Superior temporal gyrus (tissue), 1 donor: ENCODE measurements at regions not wholly inside any gene's neighbourhood (a gene's known extent, or its start where the extent isn't known, plus 50 kb on each side); places are given as distances from the start of the nearest gene placed in this dataset.

Experiments used
- DNase-seq: peaks from one replicate; pipeline ENCODE4 v3.0.0-alpha.2; 2016; ENCODE audit errors: extremely low spot score

- DNase-seq: no peak
Measured at GRCh38 chr9:81264516-81264915, 424.8 kb downstream of the TLE1 start.

- no peak for DNase-seq
Measured at GRCh38 chr9:81259896-81260295, 429.5 kb downstream of the TLE1 start.

- no peak for DNase-seq
Measured at GRCh38 chr9:81256368-81256767, 433.0 kb downstream of the TLE1 start.

- no peak for DNase-seq
Measured at GRCh38 chr9:81250606-81251005, 438.7 kb downstream of the TLE1 start.

DNA sequence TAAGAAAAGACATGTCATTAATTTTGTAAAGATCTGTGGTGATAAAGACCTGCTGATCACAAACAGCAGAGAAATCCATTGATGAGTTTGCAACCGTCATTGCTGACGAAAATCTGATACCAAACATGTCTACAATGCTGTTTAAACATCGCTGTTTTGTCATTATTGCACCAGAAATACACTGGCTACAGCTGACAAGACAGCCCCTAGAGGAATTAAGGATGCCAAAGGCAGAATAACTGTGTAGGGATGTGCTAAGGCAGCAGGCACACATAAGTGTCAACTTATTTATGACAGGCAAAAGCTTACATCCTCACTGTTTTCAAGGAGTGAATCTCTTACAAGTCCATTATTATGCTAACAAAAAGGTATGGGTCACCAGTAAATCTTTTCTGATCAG is 439.3 kb downstream of the TLE1 start:
- no peak for DNase-seq

DNA sequence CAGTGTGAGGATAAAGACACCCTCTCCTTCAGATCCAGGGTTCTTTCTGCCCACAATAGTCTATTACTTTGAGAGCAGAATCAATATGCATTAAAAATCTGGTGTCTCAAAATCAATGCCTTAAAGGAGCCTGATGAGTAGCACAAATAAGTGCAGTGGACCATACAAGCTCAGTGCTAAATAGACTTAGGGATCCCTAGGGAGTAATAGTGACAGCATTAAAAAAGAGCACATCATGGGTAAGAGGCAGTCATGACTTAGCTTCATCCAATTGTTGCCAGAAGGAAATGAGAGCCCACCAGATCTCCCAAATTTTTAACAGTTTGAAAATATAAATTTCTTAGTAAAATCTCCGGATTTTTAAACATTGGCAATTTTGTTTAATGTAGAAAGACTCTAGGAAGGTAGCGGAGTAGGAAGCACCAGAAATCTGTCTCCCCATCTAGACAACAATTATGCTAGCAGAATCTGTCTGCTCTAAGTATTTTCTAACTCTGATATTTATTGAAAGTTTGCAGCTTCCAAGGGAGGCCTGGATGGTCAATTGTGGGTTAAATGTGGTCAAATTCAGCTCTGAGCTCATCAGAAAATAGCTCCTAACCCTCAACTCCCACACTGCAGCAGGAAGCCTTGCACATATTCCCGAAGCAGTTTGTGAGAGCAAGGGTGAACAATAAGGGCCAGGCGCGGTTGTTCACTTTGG is 443.9 kb downstream of the TLE1 start:
- no peak for DNase-seq

DNA sequence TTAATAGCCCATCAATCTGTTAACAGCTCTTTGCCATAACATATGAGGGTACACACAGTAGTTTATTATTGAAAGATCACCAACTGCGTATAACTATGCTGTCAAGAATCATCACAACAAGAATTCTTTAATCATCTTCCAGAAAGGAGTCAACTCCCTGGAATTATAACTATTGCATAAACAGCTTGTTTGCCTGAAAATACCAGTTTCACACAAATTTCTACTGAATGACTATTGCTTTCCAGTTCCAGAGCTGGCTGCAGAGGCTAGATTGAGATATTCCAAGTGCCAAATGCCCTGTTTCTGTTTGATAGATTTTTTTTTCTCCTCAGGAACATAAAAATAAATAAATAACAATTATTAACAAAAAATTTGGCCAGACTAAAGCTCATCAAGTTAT is 444.7 kb downstream of the TLE1 start:
- no peak for DNase-seq

DNA sequence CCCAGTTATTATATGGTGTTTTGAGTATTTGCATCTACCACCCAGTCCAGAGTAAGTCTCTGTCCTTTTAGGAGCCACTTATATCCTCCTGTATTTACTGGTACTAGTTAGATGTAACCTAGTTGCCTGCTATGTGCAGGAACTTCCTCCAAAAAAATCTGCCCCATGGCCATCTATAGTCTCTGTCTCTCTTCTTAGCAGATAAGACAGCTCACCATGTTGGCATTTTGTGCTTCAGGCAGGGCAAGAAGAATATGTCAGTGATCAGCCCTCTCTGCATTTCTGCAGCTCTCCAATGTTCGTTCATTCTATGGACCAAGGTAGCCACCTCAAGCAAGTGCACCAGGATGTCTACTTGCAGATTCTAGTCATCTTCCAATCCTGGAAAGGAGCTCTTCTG is 446.5 kb downstream of the TLE1 start:
- DNase-seq: no peak

GRCh38 chr9:81239388-81239787 is 450.0 kb downstream of the TLE1 start:
- DNase-seq: no peak

- DNase-seq: no peak
Measured at GRCh38 chr9:81237565-81238231, 451.6 kb downstream of the TLE1 start.

- no peak for DNase-seq
Measured at GRCh38 chr9:81234924-81235610, 454.3 kb downstream of the TLE1 start.

DNA sequence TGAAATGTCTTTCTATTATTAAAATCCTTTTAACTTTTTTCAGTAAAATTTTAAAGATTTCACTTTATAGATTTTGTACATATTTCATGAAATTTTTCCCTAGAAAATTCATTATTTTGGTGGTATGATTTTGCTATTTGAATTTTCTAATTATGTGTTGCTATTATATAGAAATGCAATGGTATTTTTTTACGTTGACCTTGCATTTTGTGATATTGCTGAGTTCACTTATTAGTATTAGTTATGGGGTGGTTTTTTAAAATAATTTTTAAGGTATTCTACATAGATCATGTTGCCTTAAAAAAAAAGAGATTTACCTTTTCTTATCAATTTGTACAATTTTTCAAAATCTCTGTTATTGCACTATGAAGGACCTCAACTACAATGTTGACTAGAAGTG is 458.3 kb downstream of the TLE1 start:
- DNase-seq: no peak

DNA sequence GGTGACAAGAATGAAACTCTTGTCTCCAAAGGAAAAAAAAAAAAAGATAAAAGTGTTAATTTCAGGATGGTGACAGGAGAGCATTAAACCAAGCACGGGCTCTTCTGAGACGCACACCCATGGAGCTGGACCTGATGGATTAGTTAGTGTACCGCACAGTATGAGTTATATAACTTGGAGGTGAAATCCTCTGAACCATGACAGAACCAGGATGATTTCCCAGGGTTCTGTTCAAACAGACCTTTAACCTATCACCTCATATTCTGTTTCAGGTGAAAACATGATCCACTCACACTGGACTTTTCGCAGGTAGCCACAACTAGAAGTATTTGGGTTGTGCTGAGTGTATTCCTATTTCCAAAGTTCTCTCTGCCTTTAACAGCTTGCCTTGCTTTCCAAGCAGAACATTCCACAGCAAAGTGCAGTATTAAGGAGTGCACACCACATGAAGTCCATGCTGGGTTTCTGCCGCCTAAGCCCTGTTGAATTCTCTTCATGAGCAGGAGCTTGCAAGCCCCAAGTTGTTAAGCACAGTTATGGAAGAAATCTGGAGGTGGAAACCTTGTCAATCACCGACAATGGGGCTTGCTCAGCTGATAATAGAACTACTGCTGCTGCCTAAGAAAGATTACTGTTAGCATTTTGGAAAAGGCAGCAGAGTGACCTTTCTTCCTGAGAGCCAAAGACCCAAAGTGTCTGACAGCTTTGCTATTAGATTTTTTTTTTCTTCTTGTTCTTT is 461.7 kb downstream of the TLE1 start:
- no peak for DNase-seq

DNA sequence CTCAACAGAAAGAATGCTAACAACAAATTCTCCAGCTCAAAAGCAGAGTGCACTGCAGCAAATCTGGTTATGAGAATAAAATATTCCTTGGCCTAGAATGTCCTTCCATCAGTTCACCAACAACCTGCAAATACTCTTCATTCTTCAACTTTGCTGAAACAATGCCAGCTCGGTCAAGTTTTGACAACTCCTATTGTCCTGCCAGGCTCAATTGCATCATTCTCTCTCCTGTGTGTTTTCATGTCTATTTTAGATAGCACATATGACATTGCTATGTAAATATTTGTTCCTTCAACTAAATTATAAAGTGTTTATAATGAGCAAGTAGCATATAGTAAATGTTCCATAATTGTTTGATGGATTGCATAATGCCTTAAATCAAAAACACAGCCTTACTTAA is 463.8 kb downstream of the TLE1 start:
- DNase-seq: no peak

GRCh38 chr9:81224166-81225081 is 464.9 kb downstream of the TLE1 start:
- DNase-seq: no peak

- DNase-seq: no peak
Measured at GRCh38 chr9:81214975-81215374, 474.4 kb downstream of the TLE1 start.

- DNase-seq: no peak
Measured at GRCh38 chr9:81213456-81213855, 475.9 kb downstream of the TLE1 start.

DNA sequence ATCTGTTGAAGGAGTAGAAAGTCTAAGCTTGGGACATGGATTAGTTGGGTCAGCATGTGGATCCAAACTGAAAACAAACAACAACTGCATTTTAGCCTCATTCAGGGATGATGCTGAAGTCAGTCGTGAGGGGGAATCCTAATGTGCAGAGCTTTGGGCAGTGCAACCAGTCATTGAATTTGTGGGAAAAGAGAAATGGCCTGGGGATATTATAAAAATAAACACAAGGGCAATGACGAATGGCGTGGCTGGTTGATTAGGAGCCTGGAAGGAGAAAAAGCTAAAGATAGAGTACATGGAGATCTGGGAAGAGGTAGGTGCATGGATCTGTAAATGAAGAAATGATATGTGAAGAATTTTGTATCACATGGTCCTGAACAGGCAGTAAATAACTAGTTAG is 477.6 kb downstream of the TLE1 start:
- DNase-seq: no peak

- DNase-seq: no peak
Measured at GRCh38 chr9:81207651-81208050, 481.7 kb downstream of the TLE1 start.

- DNase-seq: no peak
Measured at GRCh38 chr9:81202292-81202691, 487.1 kb downstream of the TLE1 start.

DNA sequence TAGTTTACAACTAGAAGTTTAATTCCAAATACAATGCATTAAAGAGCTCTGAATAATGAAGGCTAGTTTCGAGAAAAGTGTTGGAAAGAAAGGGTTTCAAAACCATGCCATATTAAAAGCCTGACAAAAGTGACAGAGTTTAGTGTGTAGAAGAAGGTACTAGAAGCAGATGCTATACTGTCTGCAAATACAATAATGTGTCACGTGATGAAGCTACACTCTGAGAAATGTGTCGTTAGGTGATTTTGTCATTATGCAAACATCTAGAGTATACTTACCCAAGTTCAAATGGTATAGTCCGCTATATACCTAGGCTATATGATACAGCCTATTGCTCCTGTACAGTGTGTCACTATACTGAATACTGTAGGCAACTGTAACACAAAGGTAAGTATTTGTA is 494.1 kb downstream of the TLE1 start:
- DNase-seq: no peak
